H1 (cell line): ENCODE measurements at regions not wholly inside any gene's neighbourhood (a gene's known extent, or its start where the extent isn't known, plus 50 kb on each side); places are given as distances from the start of the nearest gene placed in this dataset.

Experiments used
- CTCF ChIA-PET: fragments of 300-600 bp; sonication (Branson Sonifier 250); formaldehyde crosslinking; loops from one replicate; lab custom pipeline; 2021; ENCODE audit not compliant: partially characterized antibody; lab: Charles Lee
- POLR2A ChIA-PET: fragments of 300-600 bp; sonication (Branson Sonifier 250); formaldehyde crosslinking; loops from one replicate; lab custom pipeline; 2021; ENCODE audit warnings: inconsistent platforms; ENCODE audit not compliant: partially characterized antibody; lab: Charles Lee
- DNase-seq, 2 experiments: peaks; one replicate each; pipeline versions ENCODE4 v3.0.0 to v3.0.0-alpha.2; 2010 to 2022; ENCODE audit warnings: low spot score in 2 of 2, low read depth in 1 of 2, mixed read lengths in 1 of 2
- FAIRE-seq: peaks from 2 replicates; lab custom pipeline; 2011; peaks lifted over from hg19 to GRCh38; lab: Jason Lieb, UNC
- H2AFZ ChIP-seq: 2 replicates; pipeline ENCODE4 v1.8.1; 2012; ENCODE audit warnings: low read length, inconsistent platforms
- H2AK5ac ChIP-seq: 2 replicates; pipeline ENCODE4 v1.6.1; 2013; ENCODE audit warnings: low read depth, low read length
- H2BK120ac ChIP-seq: replicated peaks from 2 replicates; pipeline ENCODE3; 2013; ENCODE audit warnings: low read depth, low read length, inconsistent platforms
- H2BK12ac ChIP-seq: 2 replicates; pipeline ENCODE4 v1.6.1; 2013; ENCODE audit warnings: low read depth, low read length
- H2BK15ac ChIP-seq: 2 replicates; pipeline ENCODE4 v1.6.1; 2013; ENCODE audit warnings: low read length
- H2BK20ac ChIP-seq: 2 replicates; pipeline ENCODE4 v1.6.1; 2013; ENCODE audit warnings: low read length
- H2BK5ac ChIP-seq: 2 replicates; pipeline ENCODE4 v1.6.1; 2013; ENCODE audit warnings: low read depth, low read length
- H3K14ac ChIP-seq: 2 replicates; pipeline ENCODE4 v1.6.1; 2013; ENCODE audit warnings: inconsistent platforms; ENCODE audit not compliant: insufficient read length
- H3K18ac ChIP-seq: 2 replicates; pipeline ENCODE4 v1.6.1; 2013; ENCODE audit warnings: low read length; ENCODE audit errors: extremely low read depth
- H3K23ac ChIP-seq: 2 replicates; pipeline ENCODE4 v1.6.1; 2013; ENCODE audit warnings: inconsistent platforms; ENCODE audit not compliant: insufficient read length
- H3K23me2 ChIP-seq: 2 replicates; pipeline ENCODE4 v1.6.1; 2013; ENCODE audit warnings: low read depth, low read length
- H3K27ac ChIP-seq: 2 replicates; pipeline ENCODE4 v1.6.1; 2011; ENCODE audit warnings: low read depth, low read length, inconsistent platforms
- H3K27me3 ChIP-seq, 4 experiments: replicated peaks in 1 of 4; 1 replicate in 1 of 4; 2 replicates in 3 of 4; pipeline versions ENCODE4 v1.6.1 to v1.8.1; 2011 to 2013; ENCODE audit warnings: low read length in 3 of 4, mild to moderate bottlenecking in 3 of 4, inconsistent platforms in 2 of 4, mixed read lengths in 2 of 4, moderate library complexity in 1 of 4; ENCODE audit not compliant: control insufficient read depth in 3 of 4, insufficient read depth in 3 of 4; ENCODE audit errors: extremely low read depth in 1 of 4
- H3K36me3 ChIP-seq, 4 experiments: 2 replicates each; pipeline versions ENCODE4 v1.6.1 to v1.8.1; 2011 to 2013; ENCODE audit warnings: mild to moderate bottlenecking in 4 of 4, low read length in 3 of 4, moderate library complexity in 2 of 4, control low read depth in 1 of 4, inconsistent platforms in 1 of 4; ENCODE audit not compliant: insufficient read depth in 4 of 4, control insufficient read depth in 2 of 4
- H3K4ac ChIP-seq: replicated peaks from 2 replicates; pipeline ENCODE3; 2013; ENCODE audit warnings: low read length, low read depth, mixed read lengths, inconsistent platforms; ENCODE audit not compliant: insufficient read length
- H3K4me1 ChIP-seq, 4 experiments: replicated peaks in 1 of 4; 1 replicate in 1 of 4; 2 replicates in 3 of 4; pipeline versions ENCODE4 v1.6.1 to v1.8.1; 2011 to 2013; ENCODE audit warnings: low read length in 3 of 4, inconsistent platforms in 2 of 4, mixed read lengths in 1 of 4; ENCODE audit not compliant: insufficient read depth in 4 of 4, control insufficient read depth in 3 of 4
- H3K4me2 ChIP-seq, 2 experiments: 2 replicates each; pipeline versions ENCODE4 v1.6.1 to v1.8.1; 2011 to 2013; ENCODE audit warnings: low read depth in 2 of 2, low read length in 2 of 2, control low read depth in 1 of 2, inconsistent platforms in 1 of 2, mild to moderate bottlenecking in 1 of 2; ENCODE audit not compliant: insufficient read depth in 1 of 2
- H3K4me3 ChIP-seq, 4 experiments: fragments of 200-600, 300-600 bp in 1 of 4; sonication (generic), shearing (Covaris generic), sonication (Bioruptor Twin) in 1 of 4; 2 replicates each; pipeline versions ENCODE4 v1.5.1 to v1.8.1; 2011 to 2016; ENCODE audit warnings: low read length in 4 of 4, low read depth in 3 of 4, control low read depth in 2 of 4, inconsistent platforms in 2 of 4, mild to moderate bottlenecking in 2 of 4, mixed read lengths in 1 of 4, moderate library complexity in 1 of 4; ENCODE audit not compliant: insufficient read depth in 2 of 4; ENCODE audit errors: extremely low read depth in 1 of 4
- H3K56ac ChIP-seq: replicated peaks from 2 replicates; pipeline ENCODE3; 2013; ENCODE audit warnings: low read depth, mild to moderate bottlenecking, mixed read lengths, low read length, inconsistent platforms; ENCODE audit not compliant: insufficient read length
- H3K79me1 ChIP-seq: 2 replicates; pipeline ENCODE4 v1.6.1; 2013; ENCODE audit warnings: low read depth, low read length, control low read depth
- H3K79me2 ChIP-seq, 2 experiments: 2 replicates each; pipeline versions ENCODE4 v1.6.1 to v1.8.1; 2012 to 2013; ENCODE audit warnings: low read length in 2 of 2, mild to moderate bottlenecking in 2 of 2, inconsistent platforms in 1 of 2; ENCODE audit not compliant: insufficient read depth in 2 of 2, control insufficient read depth in 1 of 2
- H3K9ac ChIP-seq, 4 experiments: replicated peaks in 1 of 4; 1 replicate in 1 of 4; 2 replicates in 3 of 4; pipeline versions ENCODE4 v1.6.1 to v1.8.1; 2011 to 2013; ENCODE audit warnings: low read depth in 3 of 4, low read length in 3 of 4, control low read depth in 2 of 4, mild to moderate bottlenecking in 2 of 4, moderate library complexity in 2 of 4, inconsistent platforms in 1 of 4; ENCODE audit errors: extremely low read depth in 1 of 4
- H3K9me3 ChIP-seq, 2 experiments: 2 replicates each; pipeline versions ENCODE4 v1.6.1 to v1.8.1; 2012 to 2013; ENCODE audit warnings: mild to moderate bottlenecking in 2 of 2, moderate library complexity in 2 of 2, control low read depth in 1 of 2, inconsistent platforms in 1 of 2, low read depth in 1 of 2, low read length in 1 of 2, mixed read lengths in 1 of 2; ENCODE audit not compliant: insufficient read depth in 2 of 2
- H4K20me1 ChIP-seq, 2 experiments: replicated peaks in 1 of 2; 2 replicates each; pipeline versions ENCODE3 to v1.8.1; 2011 to 2013; ENCODE audit warnings: inconsistent platforms in 2 of 2, low read length in 2 of 2, mild to moderate bottlenecking in 1 of 2; ENCODE audit not compliant: insufficient read depth in 2 of 2, control insufficient read depth in 1 of 2
- H4K5ac ChIP-seq: 2 replicates; pipeline ENCODE4 v1.6.1; 2013; ENCODE audit warnings: low read length, low read depth, mixed read lengths, inconsistent platforms; ENCODE audit not compliant: insufficient read length
- H4K8ac ChIP-seq: 2 replicates; pipeline ENCODE4 v1.8.0; 2013; ENCODE audit warnings: mild to moderate bottlenecking, moderate library complexity, low read length, inconsistent platforms; ENCODE audit not compliant: insufficient read depth; ENCODE audit errors: extremely low read depth
- H4K91ac ChIP-seq: replicated peaks from 2 replicates; pipeline ENCODE3; 2013; ENCODE audit warnings: low read length, mixed read lengths, inconsistent platforms; ENCODE audit not compliant: insufficient read length
- BCL11A ChIP-seq, 2 experiments: IDR thresholded peaks; one replicate each; pipeline ENCODE4 v1.6.1; 2011; ENCODE audit warnings: low read depth in 2 of 2, low read length in 2 of 2, mild to moderate bottlenecking in 2 of 2
- CHD1 ChIP-seq: IDR thresholded peaks from 2 replicates; pipeline ENCODE4 v1.6.1; 2012; ENCODE audit warnings: low read depth, low read length, improper control_type of control experiment
- CREB1 ChIP-seq: IDR thresholded peaks from 2 replicates; pipeline ENCODE4 v1.6.1; 2012; ENCODE audit warnings: inconsistent platforms
- NRF1 ChIP-seq: IDR thresholded peaks from 2 replicates; pipeline ENCODE4 v1.6.1; 2011; ENCODE audit warnings: mild to moderate bottlenecking, low read depth, low read length, improper control_type of control experiment
- SP2 ChIP-seq: IDR thresholded peaks from 2 replicates; pipeline ENCODE4 v1.6.1; 2012; ENCODE audit warnings: mild to moderate bottlenecking, low read length, inconsistent platforms
- WGBS, 2 experiments: shearing (Covaris generic) in 1 of 2; methylation state at CpG; one replicate each; pipeline versions ENCODE4 v1.1.6 to v1.1.7; 2013 to 2015; ENCODE audit warnings: low lambda C conversion rate in 2 of 2, mixed read lengths in 2 of 2, inconsistent platforms in 1 of 2, low coverage in 1 of 2, missing lambda C conversion rate in 1 of 2; ENCODE audit not compliant: insufficient replicate concordance in 2 of 2, insufficient coverage in 1 of 2, insufficient read length in 1 of 2; ENCODE audit errors: extremely low coverage in 1 of 2, missing lambda C conversion rate in 1 of 2; 5-methylcytosine and 5-hydroxymethylcytosine counted together

DNA sequence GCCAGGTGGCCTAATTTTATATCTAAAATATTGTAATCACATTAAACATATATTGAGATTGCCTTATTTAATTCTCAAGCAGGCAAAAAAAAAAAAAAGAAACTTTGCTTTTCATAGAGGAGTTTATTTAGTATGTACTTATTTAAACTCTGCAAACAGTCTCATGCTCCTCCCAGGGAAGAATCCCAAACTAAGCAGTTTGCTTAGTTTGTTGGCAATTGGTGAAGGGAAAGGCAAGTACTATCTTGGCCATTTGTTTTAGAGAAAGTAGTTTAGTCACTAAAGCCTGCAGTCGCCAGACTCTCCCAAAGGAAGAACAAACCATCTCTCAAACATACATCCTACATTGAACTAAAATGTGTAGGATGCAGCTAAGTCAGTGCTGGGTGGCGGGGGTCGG lies 226.8 kb downstream of the CDC14C start:
- Histone ChIP-seq H3K79me2 (no peaks in the 10 kb centered on the region), H2AFZ (no peak overlapping the region), H3K27me3 (no peaks in the 10 kb centered on the region), H2BK15ac (no peak overlapping the region), H3K9ac (no peak overlapping the region), H3K79me1 (no peaks in the 10 kb centered on the region), H3K23ac (no peak overlapping the region), H3K4me3 (no peak overlapping the region), H3K9me3 (no peaks in the 10 kb centered on the region), H3K4me2 (no peak overlapping the region), H2BK20ac (no peak overlapping the region), H2AK5ac (no peak overlapping the region), H3K56ac (no peak overlapping the region), H3K14ac (no peak overlapping the region), H3K18ac (no peak overlapping the region), H3K36me3 (no peaks in the 10 kb centered on the region), H4K91ac (no peak overlapping the region), H4K8ac (no peak overlapping the region), H2BK12ac (no peak overlapping the region), H4K20me1 (no peaks in the 10 kb centered on the region), H3K27ac (no peak overlapping the region), H4K5ac (no peak overlapping the region), H2BK5ac (no peak overlapping the region), H2BK120ac (no peak overlapping the region), H3K23me2 (no peaks in the 10 kb centered on the region), H3K4ac (no peak overlapping the region), H3K4me1 (no peaks in the 10 kb centered on the region)
- TF ChIP-seq NRF1 (no peak), SP2 (no peak), CHD1 (no peak), BCL11A (IDR thresholded peaks at IDR 0.05; ENCODE audit: low read depth in 2 of 2, low read length in 2 of 2) (no peak), CREB1 (no peak)
- 93% methylated on average over 3 of the region's 3 CpGs; no CpG with 5 or more reads in 1 of the 2 experiments for WGBS, 2 experiments
- POLR2A ChIA-PET = no interaction called here
- CTCF ChIA-PET = interaction anchor here (1.9 kb wide), 1 partner anchor 149 kb away, joined by 8 read pairs; no protein-coding TSS in a partner anchor
- DNase-seq (no peak), FAIRE-seq (no peak)
